ENCODE measurements at regions not wholly inside any gene's neighbourhood (a gene's known extent, or its start where the extent isn't known, plus 50 kb on each side); places are given as distances from the start of the nearest gene placed in this dataset.

DNA sequence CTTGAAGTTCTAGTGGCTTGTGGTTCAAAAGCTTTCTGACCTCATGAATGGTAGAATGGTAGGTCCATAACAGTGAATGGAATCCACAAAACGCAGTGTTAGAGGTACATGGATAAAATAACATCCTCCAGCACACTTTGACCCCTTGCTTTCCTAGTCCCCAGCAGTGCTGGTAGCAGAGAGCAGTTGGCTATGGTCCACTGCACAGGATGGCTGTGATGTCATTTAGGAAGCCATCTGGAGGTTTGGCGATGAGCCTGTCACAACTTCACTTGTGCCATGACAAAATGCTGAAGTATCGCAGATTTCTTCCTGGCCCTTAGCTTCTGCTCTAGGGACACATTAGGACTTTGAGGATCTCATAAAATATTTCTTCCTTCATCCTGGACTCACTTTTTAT is 300.0 kb upstream of the FZD8 start:
- no peak overlapping the region for H3K27ac ChIP-seq (ENCODE audit: low read length)
- Mint-ChIP-seq H3K4me3 (no peak overlapping the region), H3K27me3 (ENCODE audit: low read depth in 2 of 2) (peaks cover 0 to 3% of the 10 kb centered on the region in 2 donors), H3K36me3 (peaks cover 6% of the 10 kb centered on the region), H3K27ac (no peak overlapping the region), H3K9me3 (peaks cover 7 to 10% of the 10 kb centered on the region in 2 donors), H3K4me1 (no peaks in the 10 kb centered on the region)
- no peaks in the 10 kb centered on the region for H3K9me3 ChIP-seq (ENCODE audit: control insufficient read depth, insufficient read depth, low read length)
- no peaks in the 10 kb centered on the region for H3K36me3 ChIP-seq (ENCODE audit: control insufficient read depth, insufficient read depth, low read length)
- DNase-seq (no peak), ATAC-seq (no peak)
- no peaks in the 10 kb centered on the region for H3K4me1 ChIP-seq (ENCODE audit: control insufficient read depth, insufficient read depth, low read length)
- intact Hi-C loops (cut with micrococcal nuclease) = no loop called here
- no peak for TF ChIP-seq CTCF (IDR thresholded peaks at IDR 0.05)
- no peak overlapping the region for H3K4me3 ChIP-seq (ENCODE audit: low read length)
- no peaks in the 10 kb centered on the region for H3K27me3 ChIP-seq (ENCODE audit: control insufficient read depth, insufficient read depth, low read length)
- WGBS (ENCODE audit: insufficient coverage) = 78% methylated on average over 3 of the region's 3 CpGs

- DNase-seq (no peak), ATAC-seq (no peak)
- no peak for TF ChIP-seq CTCF (IDR thresholded peaks at IDR 0.05)
- Histone ChIP-seq H3K27ac (ENCODE audit: low read length) (no peak overlapping the region), H3K36me3 (ENCODE audit: control insufficient read depth, insufficient read depth, low read length) (no peaks in the 10 kb centered on the region), H3K4me3 (ENCODE audit: low read length) (no peak overlapping the region), H3K27me3 (ENCODE audit: control insufficient read depth, insufficient read depth, low read length) (no peaks in the 10 kb centered on the region), H3K4me1 (ENCODE audit: control insufficient read depth, insufficient read depth, low read length) (no peaks in the 10 kb centered on the region), H3K9me3 (ENCODE audit: control insufficient read depth, insufficient read depth, low read length) (no peaks in the 10 kb centered on the region)
- peaks cover 6% of the 10 kb centered on the region for H3K36me3 Mint-ChIP-seq
- intact Hi-C loops (cut with micrococcal nuclease) = no loop called here
- WGBS (ENCODE audit: insufficient coverage) = 62% methylated on average over 13 of the region's 14 CpGs
- no peak overlapping the region for H3K4me3 Mint-ChIP-seq
- peaks cover 0 to 3% of the 10 kb centered on the region in 2 donors for H3K27me3 Mint-ChIP-seq (ENCODE audit: low read depth in 2 of 2)
- no peak overlapping the region for H3K27ac Mint-ChIP-seq
- peaks cover 11 to 16% of the 10 kb centered on the region in 2 donors for H3K9me3 Mint-ChIP-seq
- no peaks in the 10 kb centered on the region for H3K4me1 Mint-ChIP-seq
Observed at GRCh38 chr10:35940141-35941041, 298.3 kb upstream of the FZD8 start.

GRCh38 chr10:35938160-35938559 is 296.1 kb upstream of the FZD8 start:
- Mint-ChIP-seq H3K4me3 (no peak overlapping the region), H3K27me3 (ENCODE audit: low read depth in 2 of 2) (peaks cover 0 to 3% of the 10 kb centered on the region in 2 donors), H3K9me3 (peaks cover 11 to 13% of the 10 kb centered on the region in 2 donors), H3K27ac (no peak overlapping the region), H3K4me1 (no peaks in the 10 kb centered on the region), H3K36me3 (peaks cover 6% of the 10 kb centered on the region)
- H3K9me3 ChIP-seq (ENCODE audit: control insufficient read depth, insufficient read depth, low read length) = no peaks in the 10 kb centered on the region
- H3K4me1 ChIP-seq (ENCODE audit: control insufficient read depth, insufficient read depth, low read length) = no peaks in the 10 kb centered on the region
- no peak for ATAC-seq
- no peaks in the 10 kb centered on the region for H3K27me3 ChIP-seq (ENCODE audit: control insufficient read depth, insufficient read depth, low read length)
- H3K36me3 ChIP-seq (ENCODE audit: control insufficient read depth, insufficient read depth, low read length) = no peaks in the 10 kb centered on the region
- DNase-seq = no peak
- H3K27ac ChIP-seq (ENCODE audit: low read length) = no peak overlapping the region
- H3K4me3 ChIP-seq (ENCODE audit: low read length) = no peak overlapping the region
- intact Hi-C loops (cut with micrococcal nuclease) = no loop called here
- TF ChIP-seq CTCF (IDR thresholded peaks at IDR 0.05) = no peak
- 95% methylated on average over 4 of the region's 5 CpGs for WGBS (ENCODE audit: insufficient coverage)

All from natural killer cell (primary cell).